ENCODE measurements at regions not wholly inside any gene's neighbourhood (a gene's known extent, or its start where the extent isn't known, plus 50 kb on each side); places are given as distances from the start of the nearest gene placed in this dataset.

- no peak for DNase-seq (ENCODE audit: low spot score)
Observed at GRCh38 chr4:181619651-181620050, 623.6 kb upstream of the TENM3 start.

- no peak for DNase-seq (ENCODE audit: low spot score)
Observed at GRCh38 chr4:181637186-181638105, 605.8 kb upstream of the TENM3 start.

GRCh38 chr4:181643466-181643865, 599.7 kb upstream of the TENM3 start:
- no peak for DNase-seq (ENCODE audit: low spot score)

GRCh38 chr4:181645489-181645888, 597.7 kb upstream of the TENM3 start:
- no peak for DNase-seq (ENCODE audit: low spot score)

GRCh38 chr4:181646864-181647263, 596.3 kb upstream of the TENM3 start:
- DNase-seq (ENCODE audit: low spot score): no peak

GRCh38 chr4:181647396-181648147, 595.6 kb upstream of the TENM3 start:
- no peak for DNase-seq (ENCODE audit: low spot score)

GRCh38 chr4:181650033-181650825, 593.0 kb upstream of the TENM3 start:
- DNase-seq (ENCODE audit: low spot score): no peak

- DNase-seq (ENCODE audit: low spot score): no peak
Observed at GRCh38 chr4:181656748-181657147, 586.5 kb upstream of the TENM3 start.

- no peak for DNase-seq (ENCODE audit: low spot score)
Observed at GRCh38 chr4:181659202-181659601, 584.0 kb upstream of the TENM3 start.

GRCh38 chr4:181659876-181660275, 583.3 kb upstream of the TENM3 start:
- no peak for DNase-seq (ENCODE audit: low spot score)

GRCh38 chr4:181661090-181661489, 582.1 kb upstream of the TENM3 start:
- no peak for DNase-seq (ENCODE audit: low spot score)

- no peak for DNase-seq (ENCODE audit: low spot score)
Observed at GRCh38 chr4:181661923-181662322, 581.3 kb upstream of the TENM3 start.

- peak; percentile 66 for DNase-seq (ENCODE audit: low spot score)
Observed at GRCh38 chr4:181662383-181662782, 580.8 kb upstream of the TENM3 start.

- DNase-seq (ENCODE audit: low spot score): no peak
Observed at GRCh38 chr4:181670506-181670905, 572.7 kb upstream of the TENM3 start.

- no peak for DNase-seq (ENCODE audit: low spot score)
Observed at GRCh38 chr4:181671672-181672071, 571.5 kb upstream of the TENM3 start.

GRCh38 chr4:181672751-181673150, 570.5 kb upstream of the TENM3 start:
- DNase-seq (ENCODE audit: low spot score): no peak

- DNase-seq (ENCODE audit: low spot score): no peak
Observed at GRCh38 chr4:181674315-181674875, 568.8 kb upstream of the TENM3 start.

GRCh38 chr4:181676546-181676945, 566.7 kb upstream of the TENM3 start:
- DNase-seq (ENCODE audit: low spot score): no peak

GRCh38 chr4:181677201-181677600, 566.0 kb upstream of the TENM3 start:
- no peak for DNase-seq (ENCODE audit: low spot score)

GRCh38 chr4:181677621-181678020, 565.6 kb upstream of the TENM3 start:
- peak; percentile 46 for DNase-seq (ENCODE audit: low spot score)

- DNase-seq (ENCODE audit: low spot score): no peak
Observed at GRCh38 chr4:181679754-181680153, 563.4 kb upstream of the TENM3 start.

Data from globus pallidus (tissue), 1 donor.